ENCODE measurements at regions not wholly inside any gene's neighbourhood (a gene's known extent, or its start where the extent isn't known, plus 50 kb on each side); places are given as distances from the start of the nearest gene placed in this dataset.
"Not testable (repeated sequence)": the region's sequence is repeated elsewhere in the genome, so short reads cannot be mapped to it uniquely, and the experiment has no call there.

- no peaks in the 10 kb centered on the region for H3K9me3 ChIP-seq (ENCODE audit: control insufficient read depth, insufficient read depth, low read length)
- H3K36me3 ChIP-seq (ENCODE audit: insufficient read depth, low read length), result no peaks in the 10 kb centered on the region
- H3K4me1 ChIP-seq (ENCODE audit: insufficient read depth, low read length), result peaks cover 19% of the 10 kb centered on the region; the same call in 1 of the 2 replicates
- H3K9ac ChIP-seq (ENCODE audit: low read depth, low read length), result no peak overlapping the region
Measured at GRCh38 chr2:146576339-146577111, 1268.3 kb upstream of the ACVR2A start.

GRCh38 chr2:146572598-146572997 lies 1272.2 kb upstream of the ACVR2A start:
- H3K4me1 ChIP-seq (ENCODE audit: insufficient read depth, low read length), result peaks cover 12% of the 10 kb centered on the region; the same call in 1 of the 2 replicates
- H3K36me3 ChIP-seq (ENCODE audit: insufficient read depth, low read length), result no peaks in the 10 kb centered on the region
- no peaks in the 10 kb centered on the region for H3K9me3 ChIP-seq (ENCODE audit: control insufficient read depth, insufficient read depth, low read length)
- H3K9ac ChIP-seq (ENCODE audit: low read depth, low read length), result no peak overlapping the region; the same call in 1 of the 2 replicates

- H3K36me3 ChIP-seq (ENCODE audit: insufficient read depth, low read length), result no peaks in the 10 kb centered on the region
- no peaks in the 10 kb centered on the region; the same call in none of the 2 replicates for H3K4me1 ChIP-seq (ENCODE audit: insufficient read depth, low read length)
- H3K9ac ChIP-seq (ENCODE audit: low read depth, low read length), result no peak overlapping the region
- no peaks in the 10 kb centered on the region for H3K9me3 ChIP-seq (ENCODE audit: control insufficient read depth, insufficient read depth, low read length)
Measured at GRCh38 chr2:146561996-146562395, 1282.8 kb upstream of the ACVR2A start.

GRCh38 chr2:146547236-146547635 lies 1297.6 kb upstream of the ACVR2A start:
- Histone ChIP-seq H3K4me1 (ENCODE audit: insufficient read depth, low read length) (peaks cover 14% of the 10 kb centered on the region), H3K9me3 (ENCODE audit: control insufficient read depth, insufficient read depth, low read length) (no peaks in the 10 kb centered on the region), H3K9ac (ENCODE audit: low read depth, low read length) (no peak overlapping the region), H3K36me3 (ENCODE audit: insufficient read depth, low read length) (no peaks in the 10 kb centered on the region)

GRCh38 chr2:146544701-146545100 lies 1300.1 kb upstream of the ACVR2A start:
- H3K9me3 ChIP-seq (ENCODE audit: control insufficient read depth, insufficient read depth, low read length), result no peaks in the 10 kb centered on the region
- H3K36me3 ChIP-seq (ENCODE audit: insufficient read depth, low read length), result no peaks in the 10 kb centered on the region
- H3K4me1 ChIP-seq (ENCODE audit: insufficient read depth, low read length), result peaks cover 20% of the 10 kb centered on the region
- H3K9ac ChIP-seq (ENCODE audit: low read depth, low read length), result no peak overlapping the region

- no peak overlapping the region for H3K9ac ChIP-seq (ENCODE audit: low read depth, low read length)
- H3K4me1 ChIP-seq (ENCODE audit: insufficient read depth, low read length), result peaks cover 40% of the 10 kb centered on the region
- no peaks in the 10 kb centered on the region; the same call in 1 of the 2 replicates for H3K36me3 ChIP-seq (ENCODE audit: insufficient read depth, low read length)
- no peaks in the 10 kb centered on the region for H3K9me3 ChIP-seq (ENCODE audit: control insufficient read depth, insufficient read depth, low read length)
Measured at GRCh38 chr2:146541896-146542295, 1302.9 kb upstream of the ACVR2A start.

GRCh38 chr2:146540271-146540932 lies 1304.4 kb upstream of the ACVR2A start:
- Histone ChIP-seq H3K4me1 (ENCODE audit: insufficient read depth, low read length) (peaks cover 40% of the 10 kb centered on the region), H3K9me3 (ENCODE audit: control insufficient read depth, insufficient read depth, low read length) (no peaks in the 10 kb centered on the region), H3K9ac (ENCODE audit: low read depth, low read length) (peak overlapping the region; percentile 28; the same call in 1 of the 2 replicates), H3K36me3 (ENCODE audit: insufficient read depth, low read length) (no peaks in the 10 kb centered on the region; the same call in none of the 2 replicates)

GRCh38 chr2:146539739-146540138 lies 1305.1 kb upstream of the ACVR2A start:
- not testable (repeated sequence) for H3K36me3 ChIP-seq (ENCODE audit: insufficient read depth, low read length); H3K9ac ChIP-seq (ENCODE audit: low read depth, low read length); H3K9me3 ChIP-seq (ENCODE audit: control insufficient read depth, insufficient read depth, low read length)
- H3K4me1 ChIP-seq (ENCODE audit: insufficient read depth, low read length), result peaks cover 40% of the 10 kb centered on the region

- Histone ChIP-seq H3K9me3 (ENCODE audit: control insufficient read depth, insufficient read depth, low read length) (no peaks in the 10 kb centered on the region), H3K4me1 (ENCODE audit: insufficient read depth, low read length) (peaks cover 33% of the 10 kb centered on the region), H3K9ac (ENCODE audit: low read depth, low read length) (no peak overlapping the region), H3K36me3 (ENCODE audit: insufficient read depth, low read length) (no peaks in the 10 kb centered on the region; the same call in none of the 2 replicates)
Measured at GRCh38 chr2:146537477-146537876, 1307.4 kb upstream of the ACVR2A start.

GRCh38 chr2:146532509-146533147 lies 1312.2 kb upstream of the ACVR2A start:
- Histone ChIP-seq H3K9ac (ENCODE audit: low read depth, low read length) (no peak overlapping the region), H3K36me3 (ENCODE audit: insufficient read depth, low read length) (no peaks in the 10 kb centered on the region; the same call in 1 of the 2 replicates), H3K9me3 (ENCODE audit: control insufficient read depth, insufficient read depth, low read length) (no peaks in the 10 kb centered on the region), H3K4me1 (ENCODE audit: insufficient read depth, low read length) (no peaks in the 10 kb centered on the region)

- H3K36me3 ChIP-seq (ENCODE audit: insufficient read depth, low read length), result no peaks in the 10 kb centered on the region; the same call in 1 of the 2 replicates
- H3K9me3 ChIP-seq (ENCODE audit: control insufficient read depth, insufficient read depth, low read length), result no peaks in the 10 kb centered on the region
- no peak overlapping the region for H3K9ac ChIP-seq (ENCODE audit: low read depth, low read length)
- no peaks in the 10 kb centered on the region for H3K4me1 ChIP-seq (ENCODE audit: insufficient read depth, low read length)
Measured at GRCh38 chr2:146532009-146532408, 1312.8 kb upstream of the ACVR2A start.

GRCh38 chr2:146530886-146531285 lies 1313.9 kb upstream of the ACVR2A start:
- Histone ChIP-seq H3K9me3 (ENCODE audit: control insufficient read depth, insufficient read depth, low read length) (0 out of 2 replicates have a peak, but pooled peaks cover 3% of the 10 kb centered on the region), H3K9ac (ENCODE audit: low read depth, low read length) (no peak overlapping the region), H3K36me3 (ENCODE audit: insufficient read depth, low read length) (no peaks in the 10 kb centered on the region; the same call in 1 of the 2 replicates), H3K4me1 (ENCODE audit: insufficient read depth, low read length) (no peaks in the 10 kb centered on the region)

GRCh38 chr2:146527166-146527565 lies 1317.7 kb upstream of the ACVR2A start:
- Histone ChIP-seq H3K36me3 (ENCODE audit: insufficient read depth, low read length) (no peaks in the 10 kb centered on the region), H3K9ac (ENCODE audit: low read depth, low read length) (no peak overlapping the region), H3K4me1 (ENCODE audit: insufficient read depth, low read length) (peaks cover 4% of the 10 kb centered on the region; the same call in 1 of the 2 replicates), H3K9me3 (ENCODE audit: control insufficient read depth, insufficient read depth, low read length) (0 out of 2 replicates have a peak, but pooled peaks cover 5% of the 10 kb centered on the region)

GRCh38 chr2:146523196-146523595 lies 1321.6 kb upstream of the ACVR2A start:
- Histone ChIP-seq H3K9ac (ENCODE audit: low read depth, low read length) (no peak overlapping the region), H3K4me1 (ENCODE audit: insufficient read depth, low read length) (peaks cover 6% of the 10 kb centered on the region; the same call in 1 of the 2 replicates), H3K9me3 (ENCODE audit: control insufficient read depth, insufficient read depth, low read length) (0 out of 2 replicates have a peak, but pooled peaks cover 5% of the 10 kb centered on the region), H3K36me3 (ENCODE audit: insufficient read depth, low read length) (no peaks in the 10 kb centered on the region)
